ENCODE measurements at regions not wholly inside any gene's neighbourhood (a gene's known extent, or its start where the extent isn't known, plus 50 kb on each side); places are given as distances from the start of the nearest gene placed in this dataset.

- TF ChIP-seq EGR1 (IDR thresholded peaks at IDR 0.05) (no peak), MAX (IDR thresholded peaks at IDR 0.05) (no peak), CEBPB (IDR thresholded peaks at IDR 0.05) (no peak), FOXM1 (IDR thresholded peaks at IDR 0.05; ENCODE audit: borderline replicate concordance, low read depth) (no peak), YY1 (IDR thresholded peaks at IDR 0.05; ENCODE audit: low read depth) (no peak), USF1 (IDR thresholded peaks at IDR 0.05) (no peak), TAF1 (IDR thresholded peaks at IDR 0.05; ENCODE audit: low read depth) (no peak), TCF12 (IDR thresholded peaks at IDR 0.05; ENCODE audit: low read depth) (no peak), RAD21 (IDR thresholded peaks at IDR 0.05; ENCODE audit: low read depth) (no peak), TEAD4 (IDR thresholded peaks at IDR 0.05) (no peak), ZBTB7A (IDR thresholded peaks at IDR 0.05; ENCODE audit: low read depth) (no peak), EP300 (IDR thresholded peaks at IDR 0.05; ENCODE audit: borderline replicate concordance) (no peak), CREB1 (IDR thresholded peaks at IDR 0.05; ENCODE audit: low read depth) (no peak), REST (IDR thresholded peaks at IDR 0.05; ENCODE audit: low read depth) (no peak), NFIC (IDR thresholded peaks at IDR 0.05) (no peak)
Measured at GRCh38 chr21:33988237-33989017, 72.8 kb upstream of the ATP5PO start.

- TF ChIP-seq CEBPB (IDR thresholded peaks at IDR 0.05) (no peak), TCF12 (IDR thresholded peaks at IDR 0.05; ENCODE audit: low read depth) (no peak), TEAD4 (IDR thresholded peaks at IDR 0.05) (no peak), RAD21 (IDR thresholded peaks at IDR 0.05; ENCODE audit: low read depth) (no peak), MAX (IDR thresholded peaks at IDR 0.05) (no peak)
Measured at GRCh38 chr21:33987461-33987860, 71.9 kb upstream of the ATP5PO start.

- TF ChIP-seq REST (IDR thresholded peaks at IDR 0.05; ENCODE audit: low read depth) (no peak), YY1 (IDR thresholded peaks at IDR 0.05; ENCODE audit: low read depth) (no peak), CREB1 (IDR thresholded peaks at IDR 0.05; ENCODE audit: low read depth) (no peak), EGR1 (IDR thresholded peaks at IDR 0.05) (no peak), TAF1 (IDR thresholded peaks at IDR 0.05; ENCODE audit: low read depth) (no peak)
Measured at GRCh38 chr21:33985117-33986050, 69.8 kb upstream of the ATP5PO start.

- TF ChIP-seq REST (IDR thresholded peaks at IDR 0.05; ENCODE audit: low read depth) (no peak), YY1 (IDR thresholded peaks at IDR 0.05; ENCODE audit: low read depth) (no peak), TCF12 (IDR thresholded peaks at IDR 0.05; ENCODE audit: low read depth) (no peak)
Measured at GRCh38 chr21:33984021-33984481, 68.4 kb upstream of the ATP5PO start.
